Fibroblast of gingiva (primary cell): ENCODE measurements at regions not wholly inside any gene's neighbourhood (a gene's known extent, or its start where the extent isn't known, plus 50 kb on each side); places are given as distances from the start of the nearest gene placed in this dataset.

ENCODE experiments used
- DNase-seq: peaks from one replicate; pipeline ENCODE4 v3.0.0-alpha.2; 2011; ENCODE audit warnings: low read depth

DNA sequence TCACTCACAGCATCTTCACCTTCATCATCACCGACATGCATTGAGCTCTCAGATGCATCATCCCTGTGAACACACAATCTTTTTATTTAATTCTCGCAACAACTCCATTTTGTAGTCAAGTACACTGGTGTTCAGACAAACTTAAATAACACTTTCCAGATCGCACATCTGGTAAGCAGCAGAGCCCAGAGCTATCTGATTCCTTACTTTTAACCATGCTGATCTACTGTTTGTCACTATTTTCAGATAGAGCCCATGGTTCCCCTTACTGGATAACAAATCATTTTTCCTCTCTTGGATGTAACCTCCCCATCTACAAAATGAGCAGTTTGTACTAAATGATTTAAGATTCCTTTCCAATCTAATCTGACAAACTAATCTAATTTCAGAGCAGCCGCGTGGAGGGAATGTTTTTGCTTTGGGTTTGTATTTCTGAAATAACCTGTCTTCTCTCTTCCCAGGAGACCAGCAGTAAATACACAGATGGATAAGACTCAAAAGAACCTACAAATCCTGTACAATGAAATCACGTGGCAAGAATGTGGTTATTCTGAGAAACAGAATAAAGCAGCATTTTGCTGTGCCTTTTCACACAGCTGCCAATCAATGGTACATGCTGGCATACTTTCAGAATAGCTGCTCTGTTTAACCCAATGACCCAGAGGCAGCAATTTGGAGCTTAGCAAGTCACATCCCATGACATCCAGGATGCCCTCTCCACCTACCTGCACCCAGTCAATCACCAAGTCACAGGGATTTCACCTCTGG is 72.9 kb upstream of the CCL2 start:
- no peak for DNase-seq

DNA sequence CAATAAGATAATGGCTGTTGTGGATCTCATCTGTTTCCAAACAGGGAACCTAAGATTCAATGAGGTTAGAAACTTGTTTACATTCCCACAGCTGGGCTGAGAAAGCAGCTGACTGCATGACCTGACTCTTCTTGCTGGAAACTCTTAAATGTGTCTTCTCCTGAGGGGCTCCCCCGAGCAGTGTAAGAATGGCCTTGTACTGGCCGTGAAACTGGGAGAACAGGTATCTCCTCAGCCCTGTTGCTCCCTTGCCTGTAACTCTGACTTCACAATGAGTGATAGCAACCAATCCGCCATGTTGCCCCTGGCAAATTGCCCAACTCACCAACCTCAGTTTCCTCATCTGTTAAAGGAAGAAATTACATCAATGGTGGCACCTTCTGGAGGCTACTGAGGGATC is 59.1 kb upstream of the CCL2 start:
- no peak for DNase-seq

DNA sequence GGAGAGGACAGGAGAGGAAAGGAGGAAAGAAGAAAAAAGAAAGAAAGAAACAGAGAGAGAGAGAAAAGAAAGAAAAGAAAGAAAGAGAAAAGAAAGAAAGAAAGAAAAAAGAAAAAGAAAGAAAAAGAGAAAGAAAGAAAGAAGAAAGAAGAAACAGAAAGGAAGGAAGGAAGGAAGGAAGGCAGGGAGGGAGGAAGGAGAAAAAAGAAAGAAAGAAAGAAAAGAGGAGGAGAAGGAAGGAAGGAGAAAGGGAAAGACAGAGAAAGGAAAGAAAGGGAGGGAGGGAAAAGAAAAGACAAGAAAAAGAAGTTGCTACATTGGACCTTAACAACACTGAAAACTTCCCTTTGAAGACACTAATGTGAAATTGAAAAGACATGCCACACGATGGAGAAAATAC is 56.6 kb upstream of the CCL2 start:
- no peak for DNase-seq

DNA sequence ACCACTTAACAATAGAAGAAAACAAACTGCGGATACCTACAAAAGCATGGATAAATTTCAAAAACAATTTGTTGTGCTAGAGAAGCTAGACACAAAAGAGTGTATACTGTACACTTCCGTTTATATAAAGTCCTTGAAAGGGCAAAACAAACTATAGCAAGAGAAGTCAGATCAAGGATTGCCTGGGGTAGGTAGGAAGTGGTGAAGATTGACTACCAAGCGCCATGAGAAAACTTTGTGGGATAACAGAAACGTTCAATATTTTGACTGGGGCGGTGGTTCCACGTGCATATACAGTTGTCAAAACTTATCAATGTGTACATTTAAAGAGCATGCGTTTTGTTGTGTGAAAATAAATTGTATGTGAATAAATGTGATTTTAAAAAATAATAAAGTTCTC is 55.6 kb upstream of the CCL2 start:
- DNase-seq, result no peak

DNA sequence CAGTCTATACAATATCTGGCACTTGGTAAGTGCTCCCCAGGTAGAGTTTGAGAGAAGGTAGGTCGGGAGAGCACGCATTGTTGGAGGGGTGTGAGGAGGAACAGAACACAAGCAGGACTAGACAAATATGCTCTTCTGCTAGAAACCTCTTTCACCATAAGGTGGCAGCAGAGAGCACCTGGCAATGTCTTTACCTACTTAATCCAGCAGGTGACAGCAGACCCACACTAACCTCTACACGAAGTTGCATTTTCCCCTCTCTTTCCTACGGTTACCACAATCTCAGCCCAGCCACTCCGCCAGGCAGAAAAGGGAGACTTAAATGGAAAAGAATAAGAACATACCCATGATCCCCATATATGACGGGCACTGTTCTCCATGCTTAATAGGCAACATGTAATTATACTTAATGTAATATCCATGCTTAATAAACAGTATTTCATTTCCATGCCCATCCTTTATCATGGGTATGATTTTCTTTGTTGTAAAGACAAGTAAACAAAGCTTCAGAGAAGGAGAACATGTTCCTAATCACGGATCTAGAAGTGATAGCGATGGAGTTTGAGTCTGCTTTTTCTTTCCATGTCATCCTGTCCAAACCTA is 55.1 kb upstream of the CCL2 start:
- peak; percentile 69 for DNase-seq

DNA sequence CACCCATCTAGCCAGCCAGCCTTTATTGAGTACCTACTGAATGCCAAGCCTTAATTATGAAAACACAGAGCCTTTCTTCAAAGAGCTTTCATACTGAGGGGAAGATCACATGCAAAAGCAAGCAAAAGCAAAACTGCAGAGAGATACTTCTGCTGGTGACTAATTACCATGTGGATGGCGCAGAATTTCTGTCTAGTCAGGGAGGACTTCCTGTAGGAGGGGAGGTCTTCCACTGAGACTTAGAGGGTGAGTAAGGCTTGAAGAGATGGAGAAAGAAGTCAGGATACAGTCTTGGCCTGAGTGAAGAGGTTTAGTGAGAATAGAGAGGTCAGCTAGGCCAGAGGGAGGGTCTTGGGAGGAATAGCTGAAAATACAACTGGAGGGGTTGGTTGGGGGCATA is 53.9 kb upstream of the CCL2 start:
- DNase-seq, result no peak

DNA sequence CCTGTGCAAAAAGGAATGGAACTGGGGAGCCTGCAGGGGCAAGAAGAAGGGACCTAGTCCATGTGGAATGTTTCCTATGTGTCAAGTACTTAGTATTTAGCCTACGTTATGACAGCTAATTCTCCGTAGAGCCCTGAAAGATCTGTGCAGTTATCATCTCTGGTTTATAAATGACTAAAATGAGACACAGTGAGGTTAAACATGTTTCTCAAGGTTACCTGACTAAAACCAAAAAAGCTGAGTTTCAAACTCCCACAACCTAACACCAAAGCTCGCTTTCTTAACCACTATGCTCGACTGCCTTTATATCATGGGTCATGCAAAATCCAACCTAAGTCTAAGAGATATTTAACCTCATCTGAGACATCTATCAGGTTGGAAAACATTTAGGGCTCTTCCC is 53.3 kb upstream of the CCL2 start:
- no peak for DNase-seq

DNA sequence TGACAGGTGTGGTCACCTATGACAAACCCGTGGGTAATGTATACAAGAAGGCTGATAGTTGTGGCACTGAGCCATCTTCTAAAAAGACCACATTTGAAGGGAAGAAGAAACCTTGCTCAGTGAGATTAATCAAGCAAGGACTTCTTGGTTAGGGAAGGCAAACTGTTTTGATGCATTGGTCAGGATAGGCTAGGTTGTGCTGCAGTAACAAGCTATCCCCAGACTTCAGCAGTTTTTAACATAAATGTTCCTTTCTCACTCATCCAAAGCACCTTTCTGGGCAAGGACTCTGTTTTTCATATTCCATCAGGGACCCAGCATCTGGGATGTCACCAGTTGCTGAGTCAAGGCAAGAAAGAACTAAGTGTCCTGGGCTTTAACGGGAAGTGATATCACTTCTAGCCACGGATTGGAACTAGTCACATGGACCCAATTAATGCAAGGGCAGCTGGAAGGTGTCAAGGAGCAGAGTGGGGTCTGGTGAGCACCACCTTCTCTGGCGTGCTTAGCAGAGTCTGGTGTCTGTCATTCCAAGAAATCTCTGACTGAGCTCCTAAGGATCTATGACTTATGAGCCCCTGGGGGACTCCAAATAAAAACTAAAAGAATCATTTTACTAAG is 52.0 kb upstream of the CCL2 start:
- no peak for DNase-seq

DNA sequence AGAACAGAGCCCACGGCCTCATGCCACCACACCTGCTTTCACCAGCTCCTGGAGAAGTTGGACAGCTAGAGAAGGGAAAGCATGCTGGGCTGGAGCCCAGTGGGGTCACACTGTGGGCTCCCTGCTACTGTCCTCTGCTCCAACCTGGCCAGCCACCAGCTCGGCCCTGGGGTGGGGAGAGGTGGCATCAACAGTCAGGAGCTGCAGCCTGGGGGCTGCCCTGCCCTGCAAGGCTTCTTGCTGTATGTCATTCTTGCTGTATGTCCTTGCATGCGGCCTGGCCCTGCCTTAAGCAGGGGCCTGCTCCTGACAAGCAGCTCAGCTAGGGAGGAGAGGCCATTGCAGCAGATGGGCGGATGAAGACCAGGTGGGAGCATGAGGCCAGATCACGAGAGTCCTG is 50.7 kb upstream of the CCL2 start:
- DNase-seq, result no peak
